ENCODE measurements at regions not wholly inside any gene's neighbourhood (a gene's known extent, or its start where the extent isn't known, plus 50 kb on each side); places are given as distances from the start of the nearest gene placed in this dataset.

DNA sequence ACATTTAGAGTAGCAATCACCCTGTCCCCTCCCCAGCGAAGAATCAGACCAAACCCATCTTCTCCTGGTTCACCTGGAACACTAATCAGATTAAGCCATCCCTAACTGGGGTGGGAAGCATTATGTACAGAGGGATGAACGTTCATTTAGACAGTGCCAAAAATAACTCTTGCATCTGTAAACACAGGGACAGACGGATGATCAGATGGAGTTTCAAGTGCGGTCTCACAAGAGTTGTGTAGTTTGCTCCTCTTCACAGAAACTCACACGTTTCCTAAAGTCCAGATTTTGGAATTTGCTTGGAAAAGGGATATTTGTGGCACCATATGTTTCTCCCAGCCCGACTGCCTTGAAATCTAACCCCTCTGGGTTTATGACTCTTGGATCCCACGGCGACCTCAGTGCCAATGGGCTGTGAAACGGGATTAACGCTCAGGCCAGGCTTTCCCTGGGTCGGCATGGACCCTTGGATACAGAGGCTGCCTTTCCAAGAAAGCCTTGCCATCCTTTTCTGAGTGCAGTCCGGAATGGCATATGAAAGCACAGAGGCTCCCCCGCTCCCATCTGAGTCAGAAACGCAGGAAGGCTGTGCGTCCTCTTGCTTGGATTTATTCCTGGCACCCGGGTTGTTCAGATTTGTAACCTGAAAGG lies 293.2 kb upstream of the HABP2 start:
- no peak for DNase-seq (ENCODE audit: low read depth in 2 of 2)

DNA sequence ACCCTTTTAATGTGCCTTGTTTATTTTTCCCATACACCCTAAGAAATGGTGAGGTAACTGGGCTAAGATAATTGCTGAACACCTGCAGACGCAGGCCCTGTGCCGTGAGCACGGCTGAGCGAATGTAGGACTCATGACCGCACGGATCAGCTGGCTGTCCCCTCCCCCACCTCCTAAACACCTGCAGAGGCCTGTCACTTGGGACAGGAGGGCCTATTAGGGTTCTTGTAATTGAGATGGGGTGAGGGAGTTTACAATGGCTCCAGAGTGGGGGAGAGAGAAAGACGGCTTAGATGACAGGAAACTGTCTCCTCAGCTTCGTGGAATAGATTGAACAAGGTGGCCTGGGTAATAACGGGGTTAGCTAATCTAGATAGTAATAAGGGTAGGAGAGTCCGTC lies 291.7 kb upstream of the HABP2 start:
- DNase-seq (ENCODE audit: low read depth in 2 of 2) = no peak

DNA sequence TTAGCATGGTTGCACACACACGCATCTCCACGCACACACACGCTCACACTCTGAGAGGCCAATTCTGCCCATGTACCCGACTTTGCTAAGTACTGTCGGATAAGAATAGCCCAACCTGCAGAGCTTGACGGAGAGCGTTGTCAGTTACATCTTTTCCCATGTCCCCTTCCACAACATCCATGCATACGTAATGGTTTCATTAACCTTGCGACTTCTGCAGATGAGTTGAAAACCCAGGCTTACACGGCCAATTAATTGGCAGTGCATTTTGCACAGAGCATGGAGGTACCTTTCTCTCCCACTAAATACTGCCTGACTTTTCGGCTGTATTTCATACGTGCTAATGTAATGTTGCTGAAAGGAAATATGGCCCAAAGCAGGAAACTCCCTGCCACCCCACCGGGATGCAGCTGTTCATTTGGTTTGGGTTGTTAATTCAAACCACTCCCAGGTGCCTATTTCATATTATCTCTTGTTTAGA lies 291.2 kb upstream of the HABP2 start:
- no peak for DNase-seq (ENCODE audit: low read depth in 2 of 2)

DNA sequence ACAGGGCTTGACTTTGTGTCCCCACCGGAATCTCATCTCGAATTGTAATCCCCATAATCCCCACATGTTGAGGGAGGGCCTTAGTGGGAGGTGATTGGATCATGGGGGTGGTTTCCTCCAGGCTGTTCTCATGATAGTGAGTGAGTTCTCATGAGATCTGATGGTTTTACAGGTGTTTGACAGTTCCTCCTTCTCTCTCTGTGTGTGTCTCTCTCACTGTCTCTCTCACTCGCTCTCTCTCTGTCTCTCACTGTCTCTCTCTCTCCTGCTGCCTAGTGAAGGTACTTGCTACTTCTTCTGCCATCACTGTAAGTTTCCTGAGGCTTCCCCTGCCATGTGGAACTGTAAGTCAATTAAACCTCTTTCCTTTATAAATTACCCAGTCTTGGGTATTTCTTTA lies 289.8 kb upstream of the HABP2 start:
- DNase-seq (ENCODE audit: low read depth in 2 of 2) = no peak

DNA sequence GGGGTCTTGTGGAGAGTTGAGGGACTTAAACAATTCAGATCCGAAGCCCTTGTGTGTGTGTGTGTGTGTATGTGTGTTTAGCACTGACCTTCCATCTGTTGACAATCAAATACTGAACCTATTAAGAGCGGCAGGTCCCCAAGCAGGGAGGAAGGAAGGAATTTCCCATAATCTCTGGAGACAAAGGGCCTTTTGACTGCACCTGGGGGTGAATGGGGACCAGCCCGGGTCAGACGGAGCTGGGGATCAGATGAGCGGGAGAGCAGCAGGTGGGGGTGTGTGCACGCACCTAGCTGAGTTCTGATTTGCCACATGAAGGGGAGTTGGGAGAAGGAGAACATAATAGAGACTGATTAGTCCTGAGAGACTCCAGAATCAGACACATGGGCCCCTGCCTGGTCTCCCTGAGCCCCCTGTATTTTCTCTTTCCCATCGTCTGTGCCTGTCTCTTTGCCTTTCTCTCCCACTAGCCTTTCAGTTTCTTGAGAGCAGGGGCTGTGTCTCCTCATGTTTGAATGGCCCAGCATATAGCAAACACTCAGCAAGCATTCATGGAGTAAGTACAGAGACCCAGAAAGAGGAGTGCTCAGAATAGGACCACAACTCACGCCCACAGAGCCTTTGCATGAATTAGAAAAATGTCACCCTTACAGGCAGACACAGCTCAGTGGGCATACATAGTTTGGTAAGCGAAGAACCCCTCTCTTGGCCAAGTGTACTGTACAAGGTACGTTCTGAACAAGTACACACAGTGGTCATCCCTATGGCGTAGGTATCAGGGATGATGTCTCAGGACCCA lies 288.3 kb upstream of the HABP2 start:
- no peak for DNase-seq (ENCODE audit: low read depth in 2 of 2)

DNA sequence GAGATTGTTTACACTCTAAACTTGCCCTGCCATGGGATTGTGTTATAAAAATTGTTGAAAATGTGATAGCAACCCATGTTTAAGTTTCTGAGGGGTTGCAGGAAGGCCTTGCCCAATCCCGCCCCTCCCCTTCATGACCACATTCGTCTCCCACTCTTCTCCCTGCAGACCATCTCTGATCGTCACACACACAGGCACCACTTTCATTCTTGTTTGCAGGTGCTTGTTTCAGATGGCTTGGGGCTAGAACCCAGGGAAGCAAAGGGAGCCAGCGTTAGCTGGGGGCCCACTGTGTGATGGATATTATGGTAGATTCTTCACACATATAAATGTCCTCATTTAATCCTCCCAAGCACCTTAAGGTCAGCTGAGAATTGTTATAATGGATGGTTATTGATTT lies 286.7 kb upstream of the HABP2 start:
- no peak for DNase-seq (ENCODE audit: low read depth in 2 of 2)

DNA sequence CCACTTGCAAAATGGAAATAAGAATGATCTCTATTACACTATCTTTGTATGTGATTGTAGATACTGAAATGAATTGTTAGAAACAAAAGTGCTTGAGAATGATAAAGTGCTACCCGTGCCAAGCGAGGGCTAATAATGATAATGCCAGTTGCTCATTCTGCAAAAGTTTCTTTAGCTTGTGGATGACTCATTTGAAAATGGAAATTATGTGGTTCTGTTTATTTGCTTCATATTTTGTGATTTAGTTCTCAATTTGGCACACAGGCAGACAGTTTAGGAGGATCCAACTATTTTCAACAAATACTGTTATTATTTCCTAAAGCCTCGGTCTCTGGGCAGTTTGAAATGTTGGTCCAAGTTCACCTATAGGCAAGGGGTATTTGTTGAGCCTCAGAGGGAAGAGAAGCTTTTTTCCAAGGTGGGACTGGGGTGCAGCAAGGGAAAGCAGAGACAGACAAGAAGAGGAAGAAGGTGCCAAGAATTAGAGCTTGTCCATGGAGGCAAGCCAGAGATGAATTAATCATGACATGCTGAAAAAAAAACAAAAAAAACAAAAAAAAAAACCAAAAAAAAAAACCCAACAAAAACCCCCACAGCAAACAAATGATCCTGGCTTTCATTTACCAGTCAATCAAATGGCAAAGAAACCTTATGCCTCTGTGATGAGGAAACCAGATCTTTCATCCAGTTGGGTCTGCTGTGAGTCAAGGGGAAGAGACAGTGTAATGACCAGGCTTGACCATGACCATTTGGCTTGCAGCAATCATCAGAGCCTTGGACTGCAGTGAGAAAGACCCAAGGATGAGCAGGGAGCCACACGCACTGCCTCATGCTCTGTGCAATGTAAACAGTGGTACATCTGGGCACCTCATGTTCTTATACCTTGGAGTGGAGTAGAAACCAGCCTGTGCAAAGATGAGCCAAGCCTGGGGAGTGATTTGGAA lies 285.0 kb upstream of the HABP2 start:
- DNase-seq (ENCODE audit: low read depth in 2 of 2) = no peak

DNA sequence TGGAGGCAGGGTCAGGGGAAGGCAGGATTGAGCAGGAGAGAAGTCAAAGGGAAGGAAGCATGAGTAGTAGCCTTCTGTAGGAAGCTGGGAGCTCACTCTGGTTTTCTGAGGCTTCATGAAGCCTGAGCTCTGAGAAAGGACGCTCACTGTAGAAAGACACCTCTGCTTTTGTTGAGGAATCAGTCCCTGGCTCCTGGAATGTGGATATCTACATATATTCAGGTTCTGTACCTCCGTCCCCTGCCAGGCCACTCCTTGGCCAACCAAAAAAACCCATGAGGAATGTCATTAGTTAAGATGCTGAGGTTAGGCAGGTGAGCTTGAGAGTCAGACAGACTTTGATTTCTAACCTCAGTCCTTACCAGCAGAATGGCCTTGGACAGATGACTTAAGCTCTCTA lies 283.5 kb upstream of the HABP2 start:
- no peak for DNase-seq (ENCODE audit: low read depth in 2 of 2)

DNA sequence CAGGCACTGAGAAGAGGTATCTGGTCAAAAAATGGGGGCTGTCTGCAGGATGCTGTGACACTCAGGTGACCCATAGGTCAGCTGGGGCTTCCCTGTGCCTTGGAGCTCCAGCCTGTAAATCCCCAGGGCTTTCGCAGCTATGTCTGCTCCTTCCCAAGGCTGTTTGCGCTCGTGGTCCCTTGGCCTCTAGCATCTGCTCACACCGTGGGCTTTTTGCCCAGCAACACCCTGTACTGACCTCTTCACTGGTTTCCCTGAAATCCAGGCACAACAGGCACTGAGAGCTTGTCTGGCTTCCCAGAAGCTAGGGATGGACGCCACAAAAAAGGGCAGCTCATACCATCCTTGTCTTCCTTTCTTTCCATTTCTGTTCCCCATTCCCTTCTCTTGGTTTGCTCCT lies 280.3 kb upstream of the HABP2 start:
- no peak for DNase-seq (ENCODE audit: low read depth in 2 of 2)

DNA sequence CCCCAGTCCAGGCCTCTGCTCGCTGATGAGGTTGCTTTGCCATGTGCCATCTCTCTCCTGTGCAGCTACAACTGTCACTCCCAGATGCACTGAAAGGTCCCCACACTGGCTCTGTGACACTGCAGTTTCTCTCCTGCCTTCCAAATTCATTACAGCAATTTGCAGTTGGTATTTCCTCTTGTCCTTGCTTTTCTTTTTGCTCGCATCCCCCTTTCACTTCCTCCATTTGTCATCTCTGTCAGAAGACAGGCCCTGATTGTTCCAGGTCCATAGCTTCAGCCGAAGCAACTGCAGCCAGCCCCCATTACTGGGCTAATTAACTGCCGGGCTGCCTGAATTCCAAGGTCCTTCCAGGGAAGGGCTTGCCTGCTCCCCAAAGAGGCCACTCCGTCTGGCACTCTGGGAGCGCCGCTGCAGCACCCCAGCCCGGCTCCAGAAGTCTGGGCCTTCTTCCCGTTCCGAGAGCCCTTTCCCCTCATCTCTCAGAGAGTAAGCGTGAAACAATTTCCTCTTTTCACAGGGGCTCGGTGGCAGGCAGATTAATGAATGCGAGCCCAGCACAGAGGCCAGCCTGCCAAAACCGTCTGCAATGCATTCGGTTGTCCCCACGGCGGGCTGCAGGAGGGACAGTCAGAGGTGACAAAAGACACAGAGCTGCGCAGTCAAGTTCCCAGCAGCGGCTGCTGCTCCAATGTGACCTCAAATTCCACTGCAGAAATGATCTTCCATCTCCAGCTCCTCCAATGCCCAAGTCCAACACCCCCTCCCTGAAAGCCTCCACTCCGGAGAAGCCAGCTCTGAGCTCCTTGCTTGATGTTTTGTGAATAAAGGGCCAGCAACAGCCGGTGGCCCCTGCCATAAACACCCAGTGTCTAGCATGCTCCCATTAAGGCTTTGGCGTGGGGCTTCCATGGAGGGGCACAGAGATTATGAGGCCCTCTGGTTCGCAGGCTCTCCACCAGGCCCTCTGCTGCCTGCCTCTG lies 279.4 kb upstream of the HABP2 start:
- DNase-seq (ENCODE audit: low read depth in 2 of 2) = no peak

DNA sequence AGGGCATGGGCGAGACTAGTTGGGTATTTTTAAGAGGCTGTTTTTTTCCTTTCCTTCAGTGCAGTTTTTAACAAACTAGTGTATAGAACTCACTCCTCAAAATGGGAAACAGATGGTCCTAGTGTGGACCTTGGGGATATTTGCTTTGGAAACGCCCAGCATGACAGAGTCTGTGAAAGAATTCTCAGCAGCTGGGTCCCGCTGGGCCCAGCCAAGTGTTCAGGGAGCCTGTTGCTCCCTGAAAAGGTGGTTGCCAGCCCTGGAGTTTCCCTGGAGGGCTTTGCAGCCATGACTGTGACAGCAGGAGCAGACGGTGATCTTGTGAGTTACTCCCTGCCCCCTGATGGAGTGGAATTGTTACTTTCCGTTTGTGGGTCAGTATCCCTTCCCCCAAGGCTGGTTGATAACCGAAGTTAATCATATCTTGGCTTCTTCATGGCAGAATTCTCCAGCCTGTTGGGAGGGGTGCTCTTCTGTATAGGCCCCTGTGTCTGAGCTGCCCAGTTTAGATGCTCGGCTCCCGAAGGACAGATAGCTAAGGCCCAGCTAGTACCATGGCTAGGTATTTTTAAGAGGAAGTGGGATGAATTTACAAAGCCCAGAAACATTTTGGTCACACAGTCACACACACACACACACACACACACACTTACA lies 278.6 kb upstream of the HABP2 start:
- no peak for DNase-seq (ENCODE audit: low read depth in 2 of 2)

DNA sequence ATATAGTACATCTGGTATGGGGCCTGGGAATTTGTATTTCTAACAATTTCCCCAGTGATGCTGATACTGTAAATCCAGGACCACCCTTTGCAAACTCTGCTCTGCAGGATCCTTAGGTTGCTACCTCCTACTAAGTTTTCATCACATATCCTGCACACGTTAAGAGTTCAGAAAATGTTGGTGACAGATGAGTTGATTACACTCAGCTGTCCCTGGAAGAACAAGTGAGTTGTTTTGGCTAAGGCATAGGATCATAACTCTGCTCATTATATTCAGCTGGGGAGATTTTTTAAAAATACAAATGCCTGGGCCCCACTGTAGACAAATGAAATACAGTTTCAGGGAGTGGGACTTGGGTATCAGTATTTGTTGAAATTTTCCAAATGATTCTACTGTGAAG lies 274.6 kb upstream of the HABP2 start:
- DNase-seq (ENCODE audit: low read depth in 2 of 2) = no peak

DNA sequence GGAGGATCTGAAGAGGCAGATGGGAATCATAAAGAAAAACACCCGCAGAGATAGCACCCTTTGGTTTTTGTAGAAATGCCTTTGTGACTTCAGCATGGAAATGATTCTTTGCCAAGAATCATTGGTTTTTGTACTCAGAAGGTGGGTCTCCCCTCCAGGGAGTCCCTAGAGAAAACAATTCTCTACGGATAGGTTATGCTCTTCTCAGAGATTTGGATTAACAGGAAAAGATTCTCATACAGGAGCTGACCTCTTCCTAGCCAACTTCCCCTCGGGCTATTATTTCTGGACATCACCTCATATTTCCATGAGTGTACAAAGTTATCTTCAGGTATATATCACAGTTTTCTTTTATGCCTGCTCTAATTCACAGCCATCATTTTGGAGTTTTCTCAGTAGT lies 274.2 kb upstream of the HABP2 start:
- no peak for DNase-seq (ENCODE audit: low read depth in 2 of 2)

DNA sequence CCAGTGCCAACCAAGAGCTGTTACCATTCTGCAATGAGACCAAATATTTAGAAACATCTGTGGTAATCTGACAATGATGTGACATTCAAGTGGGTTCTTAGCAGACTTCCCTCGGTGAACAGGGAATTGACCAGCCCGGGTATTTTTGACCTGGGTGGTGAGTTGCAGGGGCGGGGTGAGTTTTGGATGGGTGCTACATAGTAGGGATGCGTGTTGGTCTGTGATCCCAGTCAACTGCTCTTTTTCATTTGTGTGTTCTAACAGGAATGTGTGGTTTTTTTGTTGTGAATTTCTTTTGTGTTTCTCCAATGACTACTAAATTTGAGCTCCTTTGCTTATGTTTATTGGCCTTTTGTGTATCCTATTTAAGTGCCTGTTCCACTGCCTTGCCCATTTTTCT lies 273.6 kb upstream of the HABP2 start:
- no peak for DNase-seq (ENCODE audit: low read depth in 2 of 2)

DNA sequence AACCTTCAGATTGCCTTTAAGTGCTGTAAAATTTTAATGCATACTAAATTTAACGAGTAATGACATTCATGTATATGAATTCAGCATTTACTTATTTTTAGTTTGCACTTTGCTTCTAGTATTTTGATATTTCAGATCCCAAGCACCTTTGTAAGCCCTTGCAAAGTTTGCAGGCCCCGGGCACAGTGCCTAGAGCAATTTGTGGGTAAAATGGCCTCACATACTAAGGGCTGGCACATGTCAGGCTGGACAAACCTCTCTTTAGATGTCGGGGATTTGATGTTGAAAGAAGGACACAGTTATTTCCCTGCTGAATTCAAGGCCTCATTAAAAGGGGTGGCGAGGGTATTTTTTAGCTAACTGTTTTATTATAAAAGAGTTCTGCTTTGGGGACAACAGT lies 270.3 kb upstream of the HABP2 start:
- DNase-seq (ENCODE audit: low read depth in 2 of 2) = no peak

DNA sequence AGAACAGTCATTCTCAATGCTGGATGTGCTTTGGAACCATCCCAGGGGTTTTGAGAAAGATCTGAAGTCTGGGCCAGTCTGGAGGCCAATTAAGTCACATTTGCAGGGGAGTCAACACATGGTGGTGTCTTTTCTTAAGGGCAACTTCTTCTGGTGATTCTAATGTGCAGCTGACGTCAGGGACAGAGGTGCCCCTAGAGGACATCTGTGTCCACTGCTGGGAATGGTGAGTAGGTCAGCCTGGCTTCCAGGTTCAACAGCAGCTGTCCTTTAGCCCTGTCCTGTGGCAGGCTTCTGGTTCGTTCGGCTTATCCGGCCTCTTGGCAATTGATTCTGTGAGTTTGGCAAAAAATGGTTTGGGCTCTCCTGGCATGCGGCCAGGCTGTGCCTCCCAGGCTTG lies 269.7 kb upstream of the HABP2 start:
- no peak for DNase-seq (ENCODE audit: low read depth in 2 of 2)

DNA sequence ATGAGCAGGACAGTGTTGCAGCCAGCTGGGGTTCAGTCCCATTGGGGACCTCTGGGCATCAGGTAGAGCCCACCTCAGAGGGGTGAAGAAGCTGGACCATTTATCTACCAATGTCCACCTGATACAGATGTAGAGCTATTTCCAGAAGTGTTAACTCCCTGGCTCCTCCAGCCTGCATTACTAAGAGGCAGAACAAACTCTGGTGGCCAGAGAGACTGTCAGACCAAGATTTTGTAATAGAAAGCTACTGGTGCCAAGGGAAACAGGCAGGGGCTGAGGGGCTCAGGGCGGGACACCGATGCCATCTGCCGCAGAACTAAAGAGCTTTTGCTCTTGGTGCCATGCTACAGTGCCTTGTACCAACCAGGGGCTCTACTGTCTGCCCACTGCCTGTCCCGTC lies 268.2 kb upstream of the HABP2 start:
- DNase-seq (ENCODE audit: low read depth in 2 of 2) = no peak

DNA sequence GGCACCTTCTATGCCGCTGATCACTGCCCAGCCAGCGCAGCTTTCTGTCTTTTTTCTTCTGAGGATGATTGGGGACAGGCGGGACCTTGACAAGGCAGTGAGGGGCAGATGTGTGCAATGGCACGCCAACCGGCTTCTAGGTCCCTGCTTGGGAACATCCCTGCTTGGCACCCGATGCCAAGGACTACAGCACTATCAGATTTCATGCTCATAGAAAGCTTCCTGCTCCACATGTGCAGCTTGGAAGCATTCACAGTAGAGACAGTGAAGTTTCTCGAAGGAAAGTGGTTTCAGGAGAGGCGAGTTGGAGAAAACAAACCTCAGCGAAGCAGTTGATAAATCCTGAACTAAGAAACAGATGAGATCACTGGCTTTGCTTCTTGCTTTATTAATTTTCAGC lies 267.5 kb upstream of the HABP2 start:
- DNase-seq (ENCODE audit: low read depth in 2 of 2) = no peak

DNA sequence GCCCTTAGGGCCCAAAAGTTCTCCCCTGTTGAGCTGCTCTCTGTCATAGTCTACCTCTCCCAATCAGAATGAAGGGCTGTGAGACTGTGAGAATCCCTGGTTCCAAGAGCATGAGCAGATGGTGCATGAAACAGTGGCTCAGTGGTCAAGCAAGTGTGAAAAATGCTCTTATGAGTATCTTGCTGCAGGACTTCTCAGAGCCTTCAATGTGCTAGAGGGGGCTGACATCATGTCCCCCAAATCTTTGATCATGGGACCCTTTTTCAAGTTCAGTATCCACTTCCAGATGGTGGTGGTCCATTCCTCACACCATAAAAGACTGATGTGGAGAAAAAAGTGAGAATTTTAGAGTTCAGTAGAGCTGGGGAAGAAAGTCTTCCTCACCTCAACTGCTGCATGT lies 265.3 kb upstream of the HABP2 start:
- DNase-seq (ENCODE audit: low read depth in 2 of 2) = no peak

DNA sequence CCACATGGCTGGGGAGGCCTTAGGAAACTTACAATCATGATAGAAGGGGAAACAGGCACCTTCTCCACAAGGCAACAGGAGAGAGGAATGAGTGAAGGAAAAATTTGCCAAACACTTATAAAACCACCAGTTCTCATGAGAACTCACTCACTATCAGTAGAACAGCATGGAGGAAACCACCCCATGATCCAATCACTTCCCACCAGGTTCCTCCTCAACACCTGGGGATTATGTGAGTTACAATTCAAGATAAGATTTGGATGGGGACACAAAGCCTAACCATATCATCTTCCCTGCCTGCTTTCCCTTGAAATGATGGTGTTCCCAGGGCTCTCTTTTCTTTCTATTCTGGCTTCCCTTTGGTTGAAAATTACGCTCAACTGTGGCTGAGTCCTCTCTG lies 262.7 kb upstream of the HABP2 start:
- DNase-seq (ENCODE audit: low read depth in 2 of 2) = no peak

DNA sequence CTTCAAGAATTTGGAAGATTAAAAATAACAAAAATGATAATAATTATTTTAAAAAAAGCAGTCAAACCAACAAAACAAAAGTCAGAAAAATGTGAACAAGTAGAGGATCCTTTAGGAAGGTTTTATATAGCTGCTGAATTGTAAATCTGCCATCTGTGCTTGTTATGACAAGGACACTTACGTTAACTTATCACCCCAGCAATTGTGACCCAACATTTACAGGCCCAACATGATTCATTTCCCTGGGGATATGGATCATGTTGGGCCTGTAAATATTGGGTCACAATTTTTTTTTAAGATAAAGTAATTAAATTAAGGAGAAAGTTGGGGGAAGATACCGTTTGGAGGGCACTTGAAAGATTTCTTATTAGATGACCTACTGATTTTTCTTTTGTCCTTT lies 261.4 kb upstream of the HABP2 start:
- DNase-seq (ENCODE audit: low read depth in 2 of 2) = no peak

Measured in stimulated activated CD8-positive, alpha-beta memory T cell treated with anti-CD3 and anti-CD28 coated beads, Interleukin-15, amount 100 ng/mL, for 4 hours (primary cell).